Body of pancreas (tissue), 4 donors: ENCODE measurements at regions not wholly inside any gene's neighbourhood (a gene's known extent, or its start where the extent isn't known, plus 50 kb on each side); places are given as distances from the start of the nearest gene placed in this dataset.

Experiments used
- ATAC-seq: fragments of 150-250 bp; one replicate; pipeline ENCODE4 v1.9.1; 2016
- DNase-seq, 4 donors: peaks; one replicate each; pipeline ENCODE4 v3.0.0-alpha.2; 2019
- H3K27ac ChIP-seq, 4 donors: fragments of 200-600 bp; sonication (generic); 1 replicate in 3 of 4; 2 replicates in 1 of 4; pipeline versions ENCODE4 v1.5.1 to v1.6.1; 2016 to 2019; ENCODE audit warnings: mild to moderate bottlenecking in 1 of 4, mixed read lengths in 1 of 4, moderate library complexity in 1 of 4
- H3K27me3 ChIP-seq, 2 donors: fragments of 200-600 bp; sonication (generic); one replicate each; pipeline ENCODE4 v1.6.0; 2016; ENCODE audit warnings: mild to moderate bottlenecking in 1 of 2
- H3K36me3 ChIP-seq, 2 donors: fragments of 200-600 bp; sonication (generic); replicated peaks in 1 of 2; 2 replicates each; pipeline ENCODE4 v1.5.1; 2016; ENCODE audit warnings: low read depth in 2 of 2; ENCODE audit not compliant: insufficient read depth in 1 of 2
- H3K4me1 ChIP-seq: fragments of 200-600 bp; sonication (generic); one replicate; pipeline ENCODE4 v1.6.0; 2016
- H3K4me3 ChIP-seq, 2 donors: fragments of 200-600 bp; sonication (generic); 1 replicate in 1 of 2; 2 replicates in 1 of 2; pipeline ENCODE4 v1.5.1; 2016 to 2019
- H3K9me3 ChIP-seq, 3 donors: fragments of 200-600 bp; sonication (generic); 1 replicate in 2 of 3; 2 replicates in 1 of 3; pipeline ENCODE4 v1.5.1; 2016
- CTCF ChIP-seq, 7 experiments: fragments of 450-650 bp in 4 of 7; fragments of 200-600 bp in 3 of 7; sonication (generic) in 3 of 7; IDR thresholded peaks; one replicate each; pipeline ENCODE4 v1.5.1; 2016 to 2019; ENCODE audit warnings: antibody characterized with exemption in 7 of 7
- POLR2A ChIP-seq, 3 donors: fragments of 450-650 bp; IDR thresholded peaks; one replicate each; pipeline ENCODE4 v1.6.1; 2016; ENCODE audit warnings: antibody characterized with exemption in 3 of 3, mild to moderate bottlenecking in 2 of 3
- WGBS, 2 donors: methylation state at CpG; one replicate each; pipeline ENCODE4 v1.1.5; 2017; 5-methylcytosine and 5-hydroxymethylcytosine counted together
- intact Hi-C: fragments of 100-400 bp; cut with DNase I; formaldehyde crosslinking; loops from one replicate; pipeline ENCODE4 v1.15.1; 2023

- Histone ChIP-seq H3K36me3 (no peaks in the 10 kb centered on the region), H3K27me3 (no peaks in the 10 kb centered on the region), H3K27ac (no peak overlapping the region), H3K9me3 (no peaks in the 10 kb centered on the region), H3K4me3 (no peak overlapping the region), H3K4me1 (no peaks in the 10 kb centered on the region)
- DNase-seq (no peak), ATAC-seq (no peak)
- intact Hi-C loops: no loop called here
- 50 to 63% methylated on average over 1 of the region's 1 CpG for WGBS, 2 donors
- TF ChIP-seq POLR2A (IDR thresholded peaks at IDR 0.05) (no peak), CTCF (IDR thresholded peaks at IDR 0.05) (no peak)
Measured at GRCh38 chr5:33267801-33268200, 173.0 kb upstream of the TARS1 start.

GRCh38 chr5:33268374-33268773 is 172.4 kb upstream of the TARS1 start:
- no peak for ATAC-seq

GRCh38 chr5:33270671-33271070 is 170.1 kb upstream of the TARS1 start:
- Histone ChIP-seq H3K9me3 (no peaks in the 10 kb centered on the region), H3K36me3 (no peaks in the 10 kb centered on the region), H3K4me1 (no peaks in the 10 kb centered on the region), H3K27ac (no peak overlapping the region), H3K27me3 (no peaks in the 10 kb centered on the region), H3K4me3 (no peak overlapping the region)
- DNase-seq (no peak), ATAC-seq (no peak)
- WGBS, 2 donors: 23 to 79% methylated on average over 1 of the region's 1 CpG
- intact Hi-C loops: no loop called here
- TF ChIP-seq POLR2A (IDR thresholded peaks at IDR 0.05) (no peak), CTCF (IDR thresholded peaks at IDR 0.05) (no peak)

More at GRCh38 chr5:33268374-33268773, 172.4 kb upstream of the TARS1 start:
- DNase-seq: no peak
- WGBS, 2 donors: 40 to 42% methylated on average over 4 of the region's 4 CpGs
- H3K4me1 ChIP-seq: no peaks in the 10 kb centered on the region
- H3K4me3 ChIP-seq: no peak overlapping the region
- H3K27me3 ChIP-seq: no peaks in the 10 kb centered on the region
- H3K9me3 ChIP-seq: no peaks in the 10 kb centered on the region
- intact Hi-C loops: no loop called here
- H3K36me3 ChIP-seq: no peaks in the 10 kb centered on the region
- TF ChIP-seq CTCF (IDR thresholded peaks at IDR 0.05): no peak
- no peak for TF ChIP-seq POLR2A (IDR thresholded peaks at IDR 0.05)
- H3K27ac ChIP-seq: no peak overlapping the region

GRCh38 chr5:33271606-33272005 is 169.2 kb upstream of the TARS1 start:
- no peaks in the 10 kb centered on the region for H3K36me3 ChIP-seq
- intact Hi-C loops: no loop called here
- ATAC-seq (no peak), DNase-seq (no peak)
- H3K4me1 ChIP-seq: no peaks in the 10 kb centered on the region
- H3K27ac ChIP-seq: no peak overlapping the region
- H3K9me3 ChIP-seq: no peaks in the 10 kb centered on the region
- TF ChIP-seq CTCF (IDR thresholded peaks at IDR 0.05) (no peak), POLR2A (IDR thresholded peaks at IDR 0.05) (no peak)
- H3K4me3 ChIP-seq: no peak overlapping the region
- H3K27me3 ChIP-seq: no peaks in the 10 kb centered on the region
- 35 to 64% methylated on average over 1 of the region's 1 CpG for WGBS, 2 donors

GRCh38 chr5:33272288-33272687 is 168.5 kb upstream of the TARS1 start:
- DNase-seq (no peak), ATAC-seq (no peak)
- Histone ChIP-seq H3K27me3 (no peaks in the 10 kb centered on the region), H3K4me3 (no peak overlapping the region), H3K36me3 (no peaks in the 10 kb centered on the region), H3K4me1 (no peaks in the 10 kb centered on the region), H3K27ac (no peak overlapping the region), H3K9me3 (no peaks in the 10 kb centered on the region)
- TF ChIP-seq CTCF (IDR thresholded peaks at IDR 0.05) (no peak), POLR2A (IDR thresholded peaks at IDR 0.05) (no peak)
- intact Hi-C loops: no loop called here
- 63 to 66% methylated on average over 3 of the region's 3 CpGs for WGBS, 2 donors
